Panc1 (cell line): ENCODE measurements at regions not wholly inside any gene's neighbourhood (a gene's known extent, or its start where the extent isn't known, plus 50 kb on each side); places are given as distances from the start of the nearest gene placed in this dataset.

Source experiments
- ATAC-seq: fragments of 200-7000 bp; cut with Tn5 transposase; 2 replicates; pipeline ENCODE4 v1.9.1; 2020; ENCODE audit warnings: mild to moderate bottlenecking, moderate library complexity
- BruUV-seq: library from RNA; stranded (reverse); fragments of 400-500 nt; replicated peaks from 2 replicates; lab custom pipeline; 2021; lab: Mats Ljungman, UMichigan
- CTCF ChIA-PET: fragments of 300-600 bp; sonication (Branson Sonifier 250); formaldehyde crosslinking; loops from one replicate; lab custom pipeline; 2022; ENCODE audit warnings: antibody characterized with exemption; lab: Charles Lee
- POLR2A ChIA-PET: fragments of 300-600 bp; sonication (Branson Sonifier 250); formaldehyde crosslinking; loops from one replicate; lab custom pipeline; 2022; ENCODE audit warnings: antibody characterized with exemption; lab: Charles Lee
- DNase-seq: peaks from one replicate; pipeline ENCODE4 v3.0.0-alpha.2; 2010; ENCODE audit warnings: low read depth, low spot score
- H3K27ac ChIP-seq: 2 replicates; pipeline ENCODE4 v1.5.1; 2011; ENCODE audit warnings: mild to moderate bottlenecking, low read length, inconsistent platforms
- H3K27me3 ChIP-seq: fragments of 200-500 bp; sonication (Bioruptor generic); 2 replicates; pipeline ENCODE4 v1.6.0; 2014; ENCODE audit warnings: low read length, inconsistent platforms; ENCODE audit not compliant: control insufficient read depth, insufficient read depth
- H3K36me3 ChIP-seq: fragments of 200-500 bp; sonication (Bioruptor generic); 2 replicates; pipeline ENCODE4 v1.5.1; 2014; ENCODE audit warnings: inconsistent platforms, mild to moderate bottlenecking, low read length, moderate library complexity; ENCODE audit not compliant: control insufficient read depth, insufficient read depth
- H3K4me1 ChIP-seq: 2 replicates; pipeline ENCODE4 v1.5.1; 2011; ENCODE audit warnings: inconsistent platforms, mild to moderate bottlenecking, low read length, moderate library complexity; ENCODE audit not compliant: control insufficient read depth, insufficient read depth
- H3K4me3 ChIP-seq, 2 experiments: 2 replicates each; pipeline ENCODE4 v1.5.1; 2011 to 2012; ENCODE audit warnings: low read depth in 2 of 2, low read length in 2 of 2, mild to moderate bottlenecking in 2 of 2, inconsistent platforms in 1 of 2, moderate library complexity in 1 of 2
- H3K9me3 ChIP-seq: fragments of 200-500 bp; sonication (Bioruptor generic); 2 replicates; pipeline ENCODE4 v1.5.1; 2014; ENCODE audit warnings: low read depth, mild to moderate bottlenecking, inconsistent platforms, low read length, moderate library complexity; ENCODE audit not compliant: control insufficient read depth, insufficient read depth
- CTCF ChIP-seq: fragments of 450-650 bp; IDR thresholded peaks from 2 replicates; pipeline ENCODE4 v1.5.1; 2017; ENCODE audit warnings: mild to moderate bottlenecking
- POLR2AphosphoS5 ChIP-seq: IDR thresholded peaks from 2 replicates; pipeline ENCODE4 v1.6.1; 2012; ENCODE audit warnings: mild to moderate bottlenecking, low read depth, low read length, moderate library complexity
- SIN3A ChIP-seq: IDR thresholded peaks from 2 replicates; pipeline ENCODE4 v1.6.1; 2012; ENCODE audit warnings: low read depth, mild to moderate bottlenecking, low read length, moderate library complexity, borderline replicate concordance; ENCODE audit not compliant: insufficient read depth
- TCF7L2 ChIP-seq: IDR thresholded peaks from 2 replicates; pipeline ENCODE4 v1.6.1; 2011; ENCODE audit warnings: mild to moderate bottlenecking, low read depth, low read length, inconsistent platforms
- in situ Hi-C: cut with HindIII; loops from 2 replicates; pipeline ENCODE4 v1.10.0; 2016; ENCODE audit warnings: low sequenced_read_pairs, low pct_unique_long_range_greater_than_20kb
- intact Hi-C: fragments of 100-400 bp; cut with micrococcal nuclease; formaldehyde crosslinking; loops from one replicate; pipeline ENCODE4 v1.10.0; 2022; ENCODE audit not compliant: unreplicated experiment
- TF ChIP-seq, protein P1 (sequence below), 2 experiments: IDR thresholded peaks; 2 replicates each; pipeline ENCODE4 v1.6.1; 2011 to 2012; ENCODE audit warnings: low read depth in 2 of 2, control low read depth in 1 of 2, low read length in 1 of 2, mild to moderate bottlenecking in 1 of 2, moderate library complexity in 1 of 2; ENCODE audit not compliant: insufficient read depth in 1 of 2

DNA sequence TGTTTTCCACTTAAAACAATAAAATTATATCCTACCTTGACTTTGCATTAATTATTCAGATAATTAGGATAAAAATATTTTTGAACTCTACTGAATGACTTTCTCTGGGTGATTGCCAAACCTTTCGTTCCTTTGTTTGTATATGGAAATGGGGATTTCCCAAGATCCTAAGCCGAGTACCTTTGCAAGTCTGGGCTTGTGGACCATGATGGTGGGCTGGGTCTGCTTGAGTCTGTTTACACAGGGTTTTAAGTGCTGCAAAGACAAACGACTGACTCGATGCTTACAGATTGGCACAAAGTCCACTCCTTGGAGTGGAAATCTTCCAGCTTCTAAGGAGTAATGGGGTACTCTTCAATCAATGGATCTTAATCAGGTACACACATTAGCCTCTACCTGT, 659.5 kb downstream of the TSN start:
- POLR2A ChIA-PET, result no interaction called here
- no peak for TF ChIP-seq CTCF
- TF ChIP-seq POLR2AphosphoS5, result no peak
- TF ChIP-seq SIN3A, result no peak
- TF ChIP-seq TCF7L2, result no peak
- TF ChIP-seq, protein P1, sequence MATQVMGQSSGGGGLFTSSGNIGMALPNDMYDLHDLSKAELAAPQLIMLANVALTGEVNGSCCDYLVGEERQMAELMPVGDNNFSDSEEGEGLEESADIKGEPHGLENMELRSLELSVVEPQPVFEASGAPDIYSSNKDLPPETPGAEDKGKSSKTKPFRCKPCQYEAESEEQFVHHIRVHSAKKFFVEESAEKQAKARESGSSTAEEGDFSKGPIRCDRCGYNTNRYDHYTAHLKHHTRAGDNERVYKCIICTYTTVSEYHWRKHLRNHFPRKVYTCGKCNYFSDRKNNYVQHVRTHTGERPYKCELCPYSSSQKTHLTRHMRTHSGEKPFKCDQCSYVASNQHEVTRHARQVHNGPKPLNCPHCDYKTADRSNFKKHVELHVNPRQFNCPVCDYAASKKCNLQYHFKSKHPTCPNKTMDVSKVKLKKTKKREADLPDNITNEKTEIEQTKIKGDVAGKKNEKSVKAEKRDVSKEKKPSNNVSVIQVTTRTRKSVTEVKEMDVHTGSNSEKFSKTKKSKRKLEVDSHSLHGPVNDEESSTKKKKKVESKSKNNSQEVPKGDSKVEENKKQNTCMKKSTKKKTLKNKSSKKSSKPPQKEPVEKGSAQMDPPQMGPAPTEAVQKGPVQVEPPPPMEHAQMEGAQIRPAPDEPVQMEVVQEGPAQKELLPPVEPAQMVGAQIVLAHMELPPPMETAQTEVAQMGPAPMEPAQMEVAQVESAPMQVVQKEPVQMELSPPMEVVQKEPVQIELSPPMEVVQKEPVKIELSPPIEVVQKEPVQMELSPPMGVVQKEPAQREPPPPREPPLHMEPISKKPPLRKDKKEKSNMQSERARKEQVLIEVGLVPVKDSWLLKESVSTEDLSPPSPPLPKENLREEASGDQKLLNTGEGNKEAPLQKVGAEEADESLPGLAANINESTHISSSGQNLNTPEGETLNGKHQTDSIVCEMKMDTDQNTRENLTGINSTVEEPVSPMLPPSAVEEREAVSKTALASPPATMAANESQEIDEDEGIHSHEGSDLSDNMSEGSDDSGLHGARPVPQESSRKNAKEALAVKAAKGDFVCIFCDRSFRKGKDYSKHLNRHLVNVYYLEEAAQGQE (IDR thresholded peaks at IDR 0.05; ENCODE audit: insufficient read depth in 1 of 2, low read depth in 2 of 2, low read length in 1 of 2), result no peak
- Histone ChIP-seq H3K4me1 (no peaks in the 10 kb centered on the region), H3K27ac (no peak overlapping the region), H3K4me3 (no peak overlapping the region), H3K9me3 (no peaks in the 10 kb centered on the region), H3K36me3 (no peaks in the 10 kb centered on the region), H3K27me3 (no peaks in the 10 kb centered on the region)
- intact Hi-C loops (no loop called here), in situ Hi-C loops (no loop called here)
- BruUV-seq, result no TSS peak
- no peak for DNase-seq
- CTCF ChIA-PET, result no interaction called here
- ATAC-seq, result no peak

DNA sequence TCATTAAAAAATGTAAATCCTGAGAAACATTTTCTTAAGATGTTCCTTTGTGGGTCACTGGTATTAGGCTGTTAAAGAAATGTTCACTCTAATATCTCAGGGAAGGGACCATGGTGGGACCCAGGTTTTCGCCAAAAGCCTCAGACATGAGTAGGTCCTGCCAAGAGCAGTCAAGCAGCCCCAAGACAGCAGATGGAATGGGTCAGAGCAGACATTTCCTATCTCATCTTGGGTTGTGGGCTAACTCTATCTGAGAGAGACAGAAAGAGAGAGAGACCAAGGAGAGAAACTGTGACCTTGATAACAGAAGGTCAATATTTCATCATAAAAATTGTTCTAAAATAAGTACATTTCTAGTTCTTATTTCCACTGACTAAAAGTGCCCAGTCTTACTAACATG, 661.7 kb downstream of the TSN start:
- DNase-seq (no peak), ATAC-seq (no peak)
- H3K27ac ChIP-seq, result no peak overlapping the region
- H3K4me1 ChIP-seq, result no peaks in the 10 kb centered on the region
- H3K36me3 ChIP-seq, result no peaks in the 10 kb centered on the region
- BruUV-seq, result no TSS peak
- no peaks in the 10 kb centered on the region for H3K9me3 ChIP-seq
- no peak overlapping the region for H3K4me3 ChIP-seq
- TF ChIP-seq, protein P1 (IDR thresholded peaks at IDR 0.05; ENCODE audit: insufficient read depth in 1 of 2, low read depth in 2 of 2, low read length in 1 of 2), result no peak
- TF ChIP-seq SIN3A (no peak), POLR2AphosphoS5 (no peak), TCF7L2 (no peak), CTCF (no peak)
- in situ Hi-C loops, result no loop called here
- intact Hi-C loops, result no loop called here
- ChIA-PET POLR2A (no interaction called here), CTCF (no interaction called here)
- H3K27me3 ChIP-seq, result no peaks in the 10 kb centered on the region
